ENCODE measurements at regions not wholly inside any gene's neighbourhood (a gene's known extent, or its start where the extent isn't known, plus 50 kb on each side); places are given as distances from the start of the nearest gene placed in this dataset.

GRCh38 chr9:116075191-116075590 lies 78.4 kb upstream of the PAPPA start:
- TF ChIP-seq GATA3 (IDR thresholded peaks at IDR 0.05; ENCODE audit: low read depth, low read length): no peak
- no peak for TF ChIP-seq GATA2 (IDR thresholded peaks at IDR 0.05; ENCODE audit: low read depth, low read length)

All from SH-SY5Y (cell line).